ENCODE measurements at regions not wholly inside any gene's neighbourhood (a gene's known extent, or its start where the extent isn't known, plus 50 kb on each side); places are given as distances from the start of the nearest gene placed in this dataset.

DNA sequence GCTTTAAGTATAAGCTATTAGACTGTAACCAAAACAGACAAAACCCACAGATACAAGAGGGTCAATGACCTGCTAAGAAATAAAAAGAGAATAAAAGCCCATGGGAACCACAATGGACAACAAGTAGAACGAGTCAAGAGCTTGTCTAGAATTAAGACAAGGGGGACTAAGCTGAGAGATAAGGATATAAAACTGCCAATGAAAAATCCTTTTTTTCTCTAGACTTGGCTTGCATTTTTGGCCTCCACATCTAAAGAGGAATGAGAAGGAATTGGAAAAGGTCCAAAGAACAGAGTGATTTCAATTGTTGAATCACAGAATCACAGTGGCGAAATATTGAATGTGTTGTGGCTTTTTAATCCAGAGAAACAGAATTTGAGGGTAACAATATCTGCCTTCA lies 135.7 kb downstream of the QDPR start:
- TF ChIP-seq POLR2A (IDR thresholded peaks at IDR 0.05) (no peak), CTCF (IDR thresholded peaks at IDR 0.05) (no peak), POLR2AphosphoS5 (IDR thresholded peaks at IDR 0.05) (no peak), EP300 (IDR thresholded peaks at IDR 0.05) (no peak)

Measured in suprapubic skin (tissue), 4 donors.